Myocyte (in vitro differentiated cells): ENCODE measurements at regions not wholly inside any gene's neighbourhood (a gene's known extent, or its start where the extent isn't known, plus 50 kb on each side); places are given as distances from the start of the nearest gene placed in this dataset.

Source experiments
- DNase-seq: peaks from one replicate; pipeline ENCODE4 v3.0.0-alpha.2; 2012; ENCODE audit warnings: low read depth

- no peak for DNase-seq
Measured at GRCh38 chr12:38977132-38977531, 71.7 kb upstream of the CPNE8 start.

DNA sequence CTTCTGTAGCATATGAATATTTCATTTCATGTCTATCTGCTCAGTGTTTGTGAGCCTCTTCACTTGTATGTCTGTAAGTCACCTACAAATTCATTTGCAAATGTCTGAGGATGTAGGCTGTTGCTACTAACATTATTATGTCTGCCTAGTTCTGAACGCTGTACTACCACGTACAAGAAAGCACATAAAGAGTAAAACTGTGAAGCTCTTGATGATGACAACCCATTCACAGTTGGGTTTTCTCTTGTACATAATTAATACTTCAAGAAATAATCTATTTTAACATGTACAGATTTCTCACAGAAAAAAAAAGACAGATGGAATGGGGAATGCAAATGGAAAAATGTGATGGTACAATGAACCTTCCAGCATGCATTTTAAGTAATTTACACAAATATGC, 64.3 kb upstream of the CPNE8 start:
- no peak for DNase-seq

DNA sequence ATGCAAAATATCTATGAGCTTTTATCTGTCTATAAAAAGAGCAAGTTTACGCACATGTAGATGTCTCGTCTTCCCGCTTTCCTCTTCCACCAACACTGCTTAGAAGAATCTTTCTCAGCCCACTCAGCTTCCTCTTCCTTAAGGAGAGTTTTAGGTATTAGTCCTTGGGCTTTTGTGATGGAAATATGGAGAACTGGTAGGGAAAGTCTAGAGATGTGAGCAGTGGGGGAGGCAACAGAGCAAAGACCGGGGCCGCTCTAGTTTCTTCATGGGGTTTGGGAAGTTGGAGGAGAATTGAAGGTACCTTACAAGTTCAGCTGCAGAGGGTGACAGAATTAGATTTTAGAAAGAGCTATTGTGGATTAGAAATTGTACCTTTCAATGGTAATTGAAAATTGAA, 56.3 kb upstream of the CPNE8 start:
- no peak for DNase-seq

GRCh38 chr12:38961012-38961411, 55.6 kb upstream of the CPNE8 start:
- no peak for DNase-seq

DNA sequence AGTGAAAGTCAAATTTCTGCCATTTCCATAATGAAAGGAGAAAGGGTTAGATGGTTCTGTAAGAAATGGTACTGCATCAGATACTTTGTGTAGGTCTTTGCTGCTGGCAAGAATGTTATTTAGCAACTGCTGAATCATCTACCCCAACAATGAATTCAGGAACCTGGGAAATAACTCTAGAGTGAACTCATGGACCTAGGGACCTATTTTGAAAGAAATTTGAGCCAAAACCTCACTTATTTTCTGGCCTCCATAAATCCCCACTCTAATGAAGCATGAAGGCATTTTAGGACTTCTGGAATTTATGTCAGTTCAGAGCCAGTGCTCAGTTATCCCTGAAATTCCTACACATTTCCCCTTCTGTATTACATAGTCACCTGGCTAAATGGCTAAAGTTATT, 50.9 kb upstream of the CPNE8 start:
- DNase-seq: no peak
